Fibroblast of mammary gland (primary cell): ENCODE measurements at regions not wholly inside any gene's neighbourhood (a gene's known extent, or its start where the extent isn't known, plus 50 kb on each side); places are given as distances from the start of the nearest gene placed in this dataset.
A peak's percentile ranks its signal among the peaks of the same experiment; 100 is the strongest.

Source experiments
- DNase-seq: peaks from one replicate; pipeline ENCODE4 v3.0.0-alpha.2; 2010; ENCODE audit warnings: low read depth
- H3K4me3 ChIP-seq: 2 replicates; pipeline ENCODE4 v1.5.1; 2011; ENCODE audit warnings: low read depth, mild to moderate bottlenecking, low read length, moderate library complexity; ENCODE audit not compliant: control insufficient read depth
- CTCF ChIP-seq: conservative IDR thresholded peaks from 2 replicates; pipeline ENCODE4 v1.5.1; 2011; ENCODE audit warnings: low read depth, low read length, inconsistent platforms; ENCODE audit not compliant: control insufficient read depth, insufficient read depth

- peak; percentile 85 for DNase-seq
- no peak for TF ChIP-seq CTCF
- no peak overlapping the region for H3K4me3 ChIP-seq
These were observed 445.8 kb upstream of the CITED2 start for GRCh38 chr6:139820210-139820609.

- DNase-seq: no peak
- TF ChIP-seq CTCF: no peak
- no peak overlapping the region for H3K4me3 ChIP-seq
These were observed 445.3 kb upstream of the CITED2 start for GRCh38 chr6:139819776-139820175.

GRCh38 chr6:139812939-139813338 is 438.5 kb upstream of the CITED2 start:
- H3K4me3 ChIP-seq: no peak overlapping the region
- TF ChIP-seq CTCF: no peak

GRCh38 chr6:139801571-139802321 is 427.3 kb upstream of the CITED2 start:
- no peak for TF ChIP-seq CTCF
- peak; percentile 36 for DNase-seq
- no peak overlapping the region for H3K4me3 ChIP-seq

More at GRCh38 chr6:139812939-139813338, 438.5 kb upstream of the CITED2 start:
- DNase-seq: no peak

- TF ChIP-seq CTCF: no peak
- no peak overlapping the region for H3K4me3 ChIP-seq
These were observed 426.4 kb upstream of the CITED2 start for GRCh38 chr6:139800837-139801236.

GRCh38 chr6:139790527-139790926 is 416.1 kb upstream of the CITED2 start:
- no peak for DNase-seq
- H3K4me3 ChIP-seq: no peak overlapping the region
- TF ChIP-seq CTCF: no peak

More at GRCh38 chr6:139800837-139801236, 426.4 kb upstream of the CITED2 start:
- no peak for DNase-seq
